ENCODE measurements at regions not wholly inside any gene's neighbourhood (a gene's known extent, or its start where the extent isn't known, plus 50 kb on each side); places are given as distances from the start of the nearest gene placed in this dataset.

DNA sequence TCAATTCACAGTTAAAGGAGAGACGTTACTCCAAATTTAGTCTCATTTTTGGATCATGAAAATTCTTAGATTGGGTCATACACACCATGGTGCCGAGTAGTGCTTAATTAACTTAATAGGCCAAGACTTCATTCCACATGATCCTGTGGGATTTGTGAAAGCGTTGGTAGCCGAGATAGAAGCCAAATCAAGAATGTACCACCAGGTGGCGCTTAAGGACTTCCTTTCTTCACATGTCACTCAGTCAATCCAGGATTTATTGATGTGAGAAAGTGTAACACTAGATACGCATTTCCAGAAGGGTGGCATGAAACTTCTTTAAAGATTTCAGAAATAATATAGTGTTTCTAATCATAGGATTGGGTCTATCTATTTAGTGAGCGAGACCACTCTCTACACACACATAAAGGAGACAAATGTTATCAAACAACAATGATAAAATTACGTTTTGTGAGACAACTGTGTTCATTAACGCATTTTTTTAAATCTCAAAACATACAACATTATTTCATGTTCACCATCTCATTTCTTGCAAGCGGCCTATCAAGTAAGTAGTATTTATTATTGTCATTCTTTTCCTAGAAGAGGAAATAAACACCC lies 436.1 kb downstream of the CHL1 start:
- 14% methylated on average over 10 of the region's 10 CpGs for WGBS (ENCODE audit: insufficient coverage, insufficient replicate concordance, low lambda C conversion rate, missing lambda C conversion rate)
- Histone ChIP-seq H2AFZ (ENCODE audit: control insufficient read depth, low read depth, low read length) (no peak overlapping the region), H3K4me3 (no peak overlapping the region), H3K36me3 (ENCODE audit: control insufficient read depth in 2 of 2, insufficient read depth in 2 of 2, low read length in 1 of 2) (no peaks in the 10 kb centered on the region), H4K20me1 (ENCODE audit: control insufficient read depth, insufficient read depth) (no peaks in the 10 kb centered on the region), H3K79me2 (ENCODE audit: control insufficient read depth, insufficient read depth, low read length) (no peaks in the 10 kb centered on the region), H3K27ac (ENCODE audit: control insufficient read depth, insufficient read depth) (no peak overlapping the region), H3K4me1 (ENCODE audit: control insufficient read depth, insufficient read depth, low read length) (no peaks in the 10 kb centered on the region), H3K9me3 (replicated peaks; ENCODE audit: control insufficient read depth, insufficient read depth, low read length) (no peaks in the 10 kb centered on the region), H3K27me3 (replicated peaks in 1 of 2; ENCODE audit: control insufficient read depth in 2 of 2, insufficient read depth in 2 of 2, low read length in 1 of 2) (no peaks in the 10 kb centered on the region), H3K9ac (ENCODE audit: control insufficient read depth, insufficient read depth, low read length) (no peak overlapping the region), H3K4me2 (ENCODE audit: control insufficient read depth, insufficient read depth) (no peak overlapping the region)
- ChIA-PET RAD21 (ENCODE audit: unreplicated experiment) (no interaction called here), CTCF (interaction anchor here (0.6 to 2.4 kb wide), 6 partner anchors 17 to 220 kb away, joined by 3 to 12 read pairs (median 3); no protein-coding TSS in a partner anchor), SMC1A (ENCODE audit: uncharacterized antibody, unreplicated experiment) (interaction anchor here (0.7 to 1.6 kb wide), 5 partner anchors 11 to 227 kb away, joined by 3 to 7 read pairs (median 3); no protein-coding TSS in a partner anchor), POLR2A (no interaction called here)
- no TSS peak for BruUV-seq (replicated peaks)
- ATAC-seq (peak; percentile 79), DNase-seq (ENCODE audit: low read depth, low spot score) (no peak), FAIRE-seq (no peak)
- in situ Hi-C loops (cut with MboI) (no loop called here), intact Hi-C loops (cut with micrococcal nuclease; ENCODE audit: unreplicated experiment) (loop anchor here (1.0 to 5.0 kb wide), 4 partner anchors 165 to 270 kb away; no protein-coding TSS in a partner anchor)
- no peak for TF ChIP-seq IKZF2 (IDR thresholded peaks at IDR 0.05)
- TF ChIP-seq CBX5 (IDR thresholded peaks at IDR 0.05; ENCODE audit: low read depth): no peak
- peak; percentile 63 to 77 (median 68) for TF ChIP-seq CTCF (IDR thresholded peaks at IDR 0.05 in 2 of 3, conservative IDR thresholded peaks at IDR 0.05 in 1 of 3; ENCODE audit: control insufficient read depth in 2 of 3, extremely low read depth in 1 of 3, insufficient read depth in 1 of 3, low read depth in 3 of 3, low read length in 3 of 3)
- TF ChIP-seq IKZF1 (conservative IDR thresholded peaks at IDR 0.05): no peak
- TF ChIP-seq TCF12 (IDR thresholded peaks at IDR 0.05; ENCODE audit: low read depth, low read length): no peak
- TF ChIP-seq PKNOX1 (IDR thresholded peaks at IDR 0.05): peak; percentile 80
- TF ChIP-seq ETV6 (conservative IDR thresholded peaks at IDR 0.05 in 1 of 2, IDR thresholded peaks at IDR 0.05 in 1 of 2; ENCODE audit: borderline replicate concordance in 1 of 2, low read depth in 1 of 2): no peak
- TF ChIP-seq TCF7 (IDR thresholded peaks at IDR 0.05; ENCODE audit: borderline replicate concordance): no peak
- TF ChIP-seq PAX8 (IDR thresholded peaks at IDR 0.05): no peak
- TF ChIP-seq, protein P1, sequence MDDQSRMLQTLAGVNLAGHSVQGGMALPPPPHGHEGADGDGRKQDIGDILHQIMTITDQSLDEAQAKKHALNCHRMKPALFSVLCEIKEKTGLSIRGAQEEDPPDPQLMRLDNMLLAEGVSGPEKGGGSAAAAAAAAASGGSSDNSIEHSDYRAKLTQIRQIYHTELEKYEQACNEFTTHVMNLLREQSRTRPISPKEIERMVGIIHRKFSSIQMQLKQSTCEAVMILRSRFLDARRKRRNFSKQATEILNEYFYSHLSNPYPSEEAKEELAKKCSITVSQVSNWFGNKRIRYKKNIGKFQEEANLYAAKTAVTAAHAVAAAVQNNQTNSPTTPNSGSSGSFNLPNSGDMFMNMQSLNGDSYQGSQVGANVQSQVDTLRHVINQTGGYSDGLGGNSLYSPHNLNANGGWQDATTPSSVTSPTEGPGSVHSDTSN (IDR thresholded peaks at IDR 0.05; ENCODE audit: insufficient replicate concordance, low read depth, low read length): peak; percentile 49
- TF ChIP-seq, protein P2, sequence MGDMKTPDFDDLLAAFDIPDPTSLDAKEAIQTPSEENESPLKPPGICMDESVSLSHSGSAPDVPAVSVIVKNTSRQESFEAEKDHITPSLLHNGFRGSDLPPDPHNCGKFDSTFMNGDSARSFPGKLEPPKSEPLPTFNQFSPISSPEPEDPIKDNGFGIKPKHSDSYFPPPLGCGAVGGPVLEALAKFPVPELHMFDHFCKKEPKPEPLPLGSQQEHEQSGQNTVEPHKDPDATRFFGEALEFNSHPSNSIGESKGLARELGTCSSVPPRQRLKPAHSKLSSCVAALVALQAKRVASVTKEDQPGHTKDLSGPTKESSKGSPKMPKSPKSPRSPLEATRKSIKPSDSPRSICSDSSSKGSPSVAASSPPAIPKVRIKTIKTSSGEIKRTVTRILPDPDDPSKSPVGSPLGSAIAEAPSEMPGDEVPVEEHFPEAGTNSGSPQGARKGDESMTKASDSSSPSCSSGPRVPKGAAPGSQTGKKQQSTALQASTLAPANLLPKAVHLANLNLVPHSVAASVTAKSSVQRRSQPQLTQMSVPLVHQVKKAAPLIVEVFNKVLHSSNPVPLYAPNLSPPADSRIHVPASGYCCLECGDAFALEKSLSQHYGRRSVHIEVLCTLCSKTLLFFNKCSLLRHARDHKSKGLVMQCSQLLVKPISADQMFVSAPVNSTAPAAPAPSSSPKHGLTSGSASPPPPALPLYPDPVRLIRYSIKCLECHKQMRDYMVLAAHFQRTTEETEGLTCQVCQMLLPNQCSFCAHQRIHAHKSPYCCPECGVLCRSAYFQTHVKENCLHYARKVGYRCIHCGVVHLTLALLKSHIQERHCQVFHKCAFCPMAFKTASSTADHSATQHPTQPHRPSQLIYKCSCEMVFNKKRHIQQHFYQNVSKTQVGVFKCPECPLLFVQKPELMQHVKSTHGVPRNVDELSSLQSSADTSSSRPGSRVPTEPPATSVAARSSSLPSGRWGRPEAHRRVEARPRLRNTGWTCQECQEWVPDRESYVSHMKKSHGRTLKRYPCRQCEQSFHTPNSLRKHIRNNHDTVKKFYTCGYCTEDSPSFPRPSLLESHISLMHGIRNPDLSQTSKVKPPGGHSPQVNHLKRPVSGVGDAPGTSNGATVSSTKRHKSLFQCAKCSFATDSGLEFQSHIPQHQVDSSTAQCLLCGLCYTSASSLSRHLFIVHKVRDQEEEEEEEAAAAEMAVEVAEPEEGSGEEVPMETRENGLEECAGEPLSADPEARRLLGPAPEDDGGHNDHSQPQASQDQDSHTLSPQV (IDR thresholded peaks at IDR 0.05): no peak
- TF ChIP-seq YY1 (IDR thresholded peaks at IDR 0.05; ENCODE audit: low read depth, low read length): no peak
- TF ChIP-seq SPI1 (IDR thresholded peaks at IDR 0.05; ENCODE audit: borderline replicate concordance, insufficient read depth, low read depth, low read length): no peak
- no peak for TF ChIP-seq CBFB (IDR thresholded peaks at IDR 0.05; ENCODE audit: low read depth)
- no peak for TF ChIP-seq BCL11A (IDR thresholded peaks at IDR 0.05; ENCODE audit: low read depth, low read length)
- no peak for TF ChIP-seq TARDBP (IDR thresholded peaks at IDR 0.05; ENCODE audit: borderline replicate concordance)
- no peak for TF ChIP-seq RFX5 (IDR thresholded peaks at IDR 0.05; ENCODE audit: low read depth, low read length)

All from GM12878 (cell line).